HL-60 (cell line): ENCODE measurements at regions not wholly inside any gene's neighbourhood (a gene's known extent, or its start where the extent isn't known, plus 50 kb on each side); places are given as distances from the start of the nearest gene placed in this dataset.

Source experiments
- CTCF ChIP-seq: IDR thresholded peaks from one replicate; pipeline ENCODE4 v1.5.1; 2011; ENCODE audit warnings: low read length, control low read depth, inconsistent platforms; ENCODE audit not compliant: insufficient read depth
- GABPA ChIP-seq: IDR thresholded peaks from 2 replicates; pipeline ENCODE4 v1.6.1; 2012; ENCODE audit warnings: low read depth
- POLR2AphosphoS5 ChIP-seq: IDR thresholded peaks from 2 replicates; pipeline ENCODE4 v1.6.1; 2012; ENCODE audit warnings: low read depth
- SPI1 ChIP-seq: IDR thresholded peaks from 2 replicates; pipeline ENCODE4 v1.6.1; 2012; ENCODE audit warnings: low read depth, mild to moderate bottlenecking, borderline replicate concordance
- TF ChIP-seq, protein P1 (sequence below): IDR thresholded peaks from 2 replicates; pipeline ENCODE4 v1.6.1; 2012; ENCODE audit warnings: low read depth; ENCODE audit not compliant: insufficient replicate concordance

- TF ChIP-seq CTCF = no peak
- TF ChIP-seq, protein P1, sequence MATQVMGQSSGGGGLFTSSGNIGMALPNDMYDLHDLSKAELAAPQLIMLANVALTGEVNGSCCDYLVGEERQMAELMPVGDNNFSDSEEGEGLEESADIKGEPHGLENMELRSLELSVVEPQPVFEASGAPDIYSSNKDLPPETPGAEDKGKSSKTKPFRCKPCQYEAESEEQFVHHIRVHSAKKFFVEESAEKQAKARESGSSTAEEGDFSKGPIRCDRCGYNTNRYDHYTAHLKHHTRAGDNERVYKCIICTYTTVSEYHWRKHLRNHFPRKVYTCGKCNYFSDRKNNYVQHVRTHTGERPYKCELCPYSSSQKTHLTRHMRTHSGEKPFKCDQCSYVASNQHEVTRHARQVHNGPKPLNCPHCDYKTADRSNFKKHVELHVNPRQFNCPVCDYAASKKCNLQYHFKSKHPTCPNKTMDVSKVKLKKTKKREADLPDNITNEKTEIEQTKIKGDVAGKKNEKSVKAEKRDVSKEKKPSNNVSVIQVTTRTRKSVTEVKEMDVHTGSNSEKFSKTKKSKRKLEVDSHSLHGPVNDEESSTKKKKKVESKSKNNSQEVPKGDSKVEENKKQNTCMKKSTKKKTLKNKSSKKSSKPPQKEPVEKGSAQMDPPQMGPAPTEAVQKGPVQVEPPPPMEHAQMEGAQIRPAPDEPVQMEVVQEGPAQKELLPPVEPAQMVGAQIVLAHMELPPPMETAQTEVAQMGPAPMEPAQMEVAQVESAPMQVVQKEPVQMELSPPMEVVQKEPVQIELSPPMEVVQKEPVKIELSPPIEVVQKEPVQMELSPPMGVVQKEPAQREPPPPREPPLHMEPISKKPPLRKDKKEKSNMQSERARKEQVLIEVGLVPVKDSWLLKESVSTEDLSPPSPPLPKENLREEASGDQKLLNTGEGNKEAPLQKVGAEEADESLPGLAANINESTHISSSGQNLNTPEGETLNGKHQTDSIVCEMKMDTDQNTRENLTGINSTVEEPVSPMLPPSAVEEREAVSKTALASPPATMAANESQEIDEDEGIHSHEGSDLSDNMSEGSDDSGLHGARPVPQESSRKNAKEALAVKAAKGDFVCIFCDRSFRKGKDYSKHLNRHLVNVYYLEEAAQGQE = no peak
- no peak for TF ChIP-seq POLR2AphosphoS5
- TF ChIP-seq GABPA = no peak
- TF ChIP-seq SPI1 = no peak
Observed at GRCh38 chr14:61168141-61168540, 113.0 kb downstream of the TMEM30B start.
